ENCODE measurements at regions not wholly inside any gene's neighbourhood (a gene's known extent, or its start where the extent isn't known, plus 50 kb on each side); places are given as distances from the start of the nearest gene placed in this dataset.

- no peak overlapping the region for H3K4me3 Mint-ChIP-seq
- H3K56ac ChIP-seq (ENCODE audit: insufficient read length, low read depth, low read length) = no peak overlapping the region
- no peak overlapping the region for H3K27ac ChIP-seq (ENCODE audit: insufficient read length, low read depth, low read length)
- no peaks in the 10 kb centered on the region for H3K27me3 ChIP-seq (ENCODE audit: insufficient read depth, low read length)
- WGBS (ENCODE audit: extremely low coverage, insufficient read length, low lambda C conversion rate) = no CpG with 5 or more reads among the region's 3 CpGs
- H2BK12ac ChIP-seq (ENCODE audit: insufficient read length, low read depth, low read length) = no peak overlapping the region
- no peak overlapping the region for H2AFZ ChIP-seq (ENCODE audit: low read length)
- H2BK120ac ChIP-seq (ENCODE audit: low read depth, low read length, poor library complexity, severe bottlenecking) = no peak overlapping the region
- H3K36me3 Mint-ChIP-seq (ENCODE audit: insufficient read depth in 1 of 3, low read depth in 3 of 3) = peaks cover 3 to 27% (median 6%) of the 10 kb centered on the region in 3 experiments; a peak in 6 of 7 replicates
- no peaks in the 10 kb centered on the region for H3K79me2 ChIP-seq (ENCODE audit: insufficient read depth, low read length)
- no peak overlapping the region for H3T11ph ChIP-seq (ENCODE audit: low read length)
- H3K4me1 Mint-ChIP-seq = peaks cover 17 to 23% of the 10 kb centered on the region in 2 experiments
- peaks cover 8 to 30% of the 10 kb centered on the region in 2 experiments for H3K9me3 Mint-ChIP-seq
- H4K91ac ChIP-seq (ENCODE audit: insufficient read length, low read depth, low read length) = no peak overlapping the region
- H3K9me3 ChIP-seq (ENCODE audit: control insufficient read depth, low read depth, low read length) = no peaks in the 10 kb centered on the region
- H2BK5ac ChIP-seq (ENCODE audit: insufficient read length, low read length) = no peak overlapping the region
- no peaks in the 10 kb centered on the region for H3K23me2 ChIP-seq (ENCODE audit: insufficient read length, low read depth, low read length, poor library complexity, severe bottlenecking)
- no peak overlapping the region for H3K23ac ChIP-seq (ENCODE audit: insufficient read length, low read depth, low read length)
- no peak overlapping the region for H2AK5ac ChIP-seq (ENCODE audit: insufficient read length, low read length)
- no peak overlapping the region for H4K8ac ChIP-seq (replicated peaks; ENCODE audit: insufficient read length, low read depth, low read length)
- no peaks in the 10 kb centered on the region for H4K20me1 ChIP-seq (ENCODE audit: control insufficient read depth, insufficient read depth, insufficient read length)
- H3K4ac ChIP-seq (ENCODE audit: low read depth, low read length) = no peak overlapping the region
- H3K4me1 ChIP-seq (ENCODE audit: insufficient read depth, low read length) = no peaks in the 10 kb centered on the region; the same call in 1 of the 2 replicates
- no peak overlapping the region for H4K5ac ChIP-seq (ENCODE audit: insufficient read length, low read depth, low read length)
- no peak overlapping the region for H3K4me2 ChIP-seq (ENCODE audit: insufficient read depth, insufficient read length, low read length)
- TF ChIP-seq CTCF (conservative IDR thresholded peaks at IDR 0.05) = no peak
- H3K18ac ChIP-seq (ENCODE audit: insufficient read length, low read depth, low read length) = no peak overlapping the region
- H3K14ac ChIP-seq (ENCODE audit: insufficient read depth, low read length) = no peak overlapping the region
- no peak overlapping the region for H3K27ac Mint-ChIP-seq
- DNase-seq = no peak
- H3K79me1 ChIP-seq (ENCODE audit: insufficient read depth, low read depth, low read length, poor library complexity, severe bottlenecking) = no peaks in the 10 kb centered on the region
- H3K9ac ChIP-seq (ENCODE audit: extremely low read depth, insufficient read length, low read length) = no peak overlapping the region
- no peak overlapping the region for H2BK20ac ChIP-seq (ENCODE audit: low read depth, low read length, poor library complexity, severe bottlenecking)
- no peaks in the 10 kb centered on the region; the same call in 1 of the 2 replicates for H3K27me3 Mint-ChIP-seq (ENCODE audit: low read depth)
- no peak overlapping the region for H2BK15ac ChIP-seq (ENCODE audit: low read depth, low read length)
Measured at GRCh38 chr6:106827081-106827480, 147.4 kb downstream of the CD24 start.

All from H9 (cell line).